B cell (primary cell): ENCODE measurements at regions not wholly inside any gene's neighbourhood (a gene's known extent, or its start where the extent isn't known, plus 50 kb on each side); places are given as distances from the start of the nearest gene placed in this dataset.

Experiments
- ATAC-seq: fragments of 200-7000 bp; cut with Tn5 transposase; one replicate; pipeline ENCODE4 v1.10.0; 2021; ENCODE audit warnings: low read depth, mild to moderate bottlenecking, moderate number of reproducible peaks, moderate library complexity
- CTCF ChIA-PET: fragments of 350-600 bp; sonication (Branson Sonifier 250); formaldehyde crosslinking; loops from one replicate; lab custom pipeline; 2021; ENCODE audit warnings: antibody characterized with exemption, inconsistent platforms; lab: Charles Lee
- POLR2A ChIA-PET: fragments of 350-600 bp; sonication (Branson Sonifier 250); formaldehyde crosslinking; loops from one replicate; lab custom pipeline; 2021; ENCODE audit warnings: antibody characterized with exemption; lab: Charles Lee
- DNase-seq: peaks from one replicate; pipeline ENCODE4 v3.0.0; 2013
- H2AFZ ChIP-seq: 2 replicates; pipeline ENCODE4 v1.6.1; 2012; ENCODE audit warnings: mild to moderate bottlenecking, low read depth, low read length; ENCODE audit not compliant: insufficient read depth, poor library complexity, severe bottlenecking
- H3K27ac ChIP-seq, 2 donors: 1 replicate in 1 of 2; 2 replicates in 1 of 2; pipeline ENCODE4 v1.5.1; 2012 to 2013; ENCODE audit warnings: low read length in 2 of 2, mild to moderate bottlenecking in 2 of 2, moderate library complexity in 1 of 2
- H3K27me3 ChIP-seq, 4 experiments: fragments of 200-600 bp in 1 of 4; sonication (generic) in 1 of 4; replicated peaks in 1 of 4; 1 replicate in 2 of 4; 2 replicates in 2 of 4; pipeline versions ENCODE4 v1.6.1 to v1.7.0; 2013 to 2016; ENCODE audit warnings: low read length in 3 of 4, mild to moderate bottlenecking in 2 of 4, mixed read lengths in 1 of 4, moderate library complexity in 1 of 4; ENCODE audit not compliant: insufficient read depth in 4 of 4, control insufficient read depth in 3 of 4; ENCODE audit errors: control extremely low read depth in 1 of 4
- H3K36me3 ChIP-seq, 2 experiments: replicated peaks in 1 of 2; 1 replicate in 1 of 2; 2 replicates in 1 of 2; pipeline versions ENCODE4 v1.6.1 to v1.7.1; 2013; ENCODE audit warnings: low read length in 1 of 2; ENCODE audit not compliant: insufficient read depth in 2 of 2, control insufficient read depth in 1 of 2; ENCODE audit errors: control extremely low read depth in 1 of 2, extremely low read depth in 1 of 2
- H3K4me1 ChIP-seq, 2 donors: fragments of 200-600 bp in 1 of 2; sonication (generic) in 1 of 2; 1 replicate in 1 of 2; 2 replicates in 1 of 2; pipeline versions ENCODE4 v1.5.1 to v1.6.1; 2013 to 2017; ENCODE audit warnings: low read length in 2 of 2; ENCODE audit not compliant: control insufficient read depth in 2 of 2, insufficient read depth in 2 of 2
- H3K4me2 ChIP-seq: replicated peaks from 2 replicates; pipeline ENCODE3; 2012; ENCODE audit warnings: mild to moderate bottlenecking, low read depth, low read length; ENCODE audit not compliant: poor library complexity, severe bottlenecking
- H3K4me3 ChIP-seq, 5 experiments: fragments of 200-600 bp in 1 of 5; sonication (generic) in 1 of 5; 1 replicate in 3 of 5; 2 replicates in 2 of 5; pipeline versions ENCODE4 v1.5.1 to v1.7.0; 2011 to 2016; ENCODE audit warnings: low read length in 4 of 5, mild to moderate bottlenecking in 4 of 5, low read depth in 2 of 5, control low read depth in 1 of 5, moderate library complexity in 1 of 5; ENCODE audit not compliant: insufficient read depth in 1 of 5; ENCODE audit errors: control extremely low read depth in 1 of 5, extremely low read depth in 1 of 5
- H3K79me2 ChIP-seq: fragments of 200-600 bp; sonication (generic); one replicate; pipeline ENCODE4 v1.6.0; 2016; ENCODE audit warnings: low read length; ENCODE audit not compliant: control insufficient read depth, insufficient read depth
- H3K9ac ChIP-seq: fragments of 200-600 bp; sonication (generic); 2 replicates; pipeline ENCODE4 v1.6.1; 2017; ENCODE audit warnings: mild to moderate bottlenecking, low read length, moderate library complexity
- H3K9me3 ChIP-seq, 3 donors: one replicate each; pipeline versions ENCODE4 v1.6.1 to v1.7.1; 2013; ENCODE audit warnings: low read length in 2 of 3; ENCODE audit not compliant: control insufficient read depth in 2 of 3, insufficient read depth in 1 of 3; ENCODE audit errors: control extremely low read depth in 1 of 3
- H4K20me1 ChIP-seq: 2 replicates; pipeline ENCODE4 v1.6.0; 2012; ENCODE audit warnings: mild to moderate bottlenecking, low read length; ENCODE audit not compliant: insufficient read depth, control insufficient read depth, poor library complexity, severe bottlenecking
- H3K27ac Mint-ChIP-seq: one replicate; pipeline ENCODE4 v1.8.0; 2021; ENCODE audit warnings: mixed read lengths
- H3K27me3 Mint-ChIP-seq: one replicate; pipeline ENCODE4 v1.8.0; 2021; ENCODE audit warnings: mixed read lengths
- H3K4me1 Mint-ChIP-seq: one replicate; pipeline ENCODE4 v1.8.0; 2021; ENCODE audit warnings: mixed read lengths
- H3K4me3 Mint-ChIP-seq: one replicate; pipeline ENCODE4 v1.8.0; 2021; ENCODE audit warnings: mixed read lengths
- H3K9me3 Mint-ChIP-seq: one replicate; pipeline ENCODE4 v1.8.0; 2022; ENCODE audit warnings: mixed read lengths; ENCODE audit not compliant: insufficient read depth
- EZH2 ChIP-seq: IDR thresholded peaks from 2 replicates; pipeline ENCODE4 v1.6.1; 2012; ENCODE audit warnings: borderline replicate concordance, low read depth, mild to moderate bottlenecking, moderate library complexity, low read length; ENCODE audit not compliant: insufficient read depth, poor library complexity, severe bottlenecking
- WGBS: methylation state at CpG from one replicate; pipeline ENCODE4 v1.1.5; 2013; ENCODE audit warnings: missing lambda C conversion rate; ENCODE audit not compliant: insufficient coverage; 5-methylcytosine and 5-hydroxymethylcytosine counted together
- intact Hi-C: fragments of 100-400 bp; cut with micrococcal nuclease; formaldehyde crosslinking; loops from one replicate; pipeline ENCODE4 v1.10.0; 2022
- TF ChIP-seq, protein P1 (sequence below): fragments of 200-600 bp; IDR thresholded peaks from one replicate; pipeline ENCODE4 v1.8.0; 2022; ENCODE audit warnings: antibody characterized with exemption, mild to moderate bottlenecking

DNA sequence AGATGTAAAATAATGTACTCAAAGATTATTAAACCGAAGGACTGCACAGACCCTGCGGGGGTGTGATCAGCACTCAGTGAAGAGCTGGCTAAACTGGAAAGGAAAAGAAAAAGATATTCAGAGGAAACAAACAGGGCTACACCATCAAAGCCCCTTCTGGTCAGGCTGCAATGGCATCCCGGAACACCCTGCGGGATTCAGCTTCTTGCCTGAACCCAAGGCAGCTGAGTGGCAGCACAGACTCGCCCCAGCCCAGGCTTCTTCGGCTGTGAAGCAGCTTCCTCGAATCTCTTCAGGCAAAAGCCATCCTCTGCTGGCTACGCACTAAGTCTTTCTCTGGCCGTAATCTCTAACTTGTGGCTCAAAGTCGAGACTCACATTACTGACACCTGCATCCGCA lies 220.9 kb downstream of the TEX29 start:
- Histone ChIP-seq H3K4me2 (no peak overlapping the region), H3K79me2 (no peaks in the 10 kb centered on the region), H3K27ac (no peak overlapping the region), H3K9me3 (peaks cover 0 to 11% (median 2%) of the 10 kb centered on the region in 3 donors), H2AFZ (no peak overlapping the region), H3K27me3 (peaks cover 0 to 2% (median 0%) of the 10 kb centered on the region in 4 experiments), H3K4me3 (no peak overlapping the region), H3K4me1 (no peaks in the 10 kb centered on the region), H3K36me3 (no peaks in the 10 kb centered on the region), H4K20me1 (no peaks in the 10 kb centered on the region), H3K9ac (no peak overlapping the region)
- ATAC-seq: no peak
- intact Hi-C loops: no loop called here
- CTCF ChIA-PET: no interaction called here
- Mint-ChIP-seq H3K27me3 (peaks cover 2% of the 10 kb centered on the region), H3K4me3 (no peak overlapping the region), H3K27ac (no peak overlapping the region), H3K4me1 (no peaks in the 10 kb centered on the region), H3K9me3 (peaks cover 6% of the 10 kb centered on the region)
- DNase-seq: no peak
- POLR2A ChIA-PET: no interaction called here
- 91% methylated on average over 9 of the region's 11 CpGs for WGBS
- TF ChIP-seq, protein P1, sequence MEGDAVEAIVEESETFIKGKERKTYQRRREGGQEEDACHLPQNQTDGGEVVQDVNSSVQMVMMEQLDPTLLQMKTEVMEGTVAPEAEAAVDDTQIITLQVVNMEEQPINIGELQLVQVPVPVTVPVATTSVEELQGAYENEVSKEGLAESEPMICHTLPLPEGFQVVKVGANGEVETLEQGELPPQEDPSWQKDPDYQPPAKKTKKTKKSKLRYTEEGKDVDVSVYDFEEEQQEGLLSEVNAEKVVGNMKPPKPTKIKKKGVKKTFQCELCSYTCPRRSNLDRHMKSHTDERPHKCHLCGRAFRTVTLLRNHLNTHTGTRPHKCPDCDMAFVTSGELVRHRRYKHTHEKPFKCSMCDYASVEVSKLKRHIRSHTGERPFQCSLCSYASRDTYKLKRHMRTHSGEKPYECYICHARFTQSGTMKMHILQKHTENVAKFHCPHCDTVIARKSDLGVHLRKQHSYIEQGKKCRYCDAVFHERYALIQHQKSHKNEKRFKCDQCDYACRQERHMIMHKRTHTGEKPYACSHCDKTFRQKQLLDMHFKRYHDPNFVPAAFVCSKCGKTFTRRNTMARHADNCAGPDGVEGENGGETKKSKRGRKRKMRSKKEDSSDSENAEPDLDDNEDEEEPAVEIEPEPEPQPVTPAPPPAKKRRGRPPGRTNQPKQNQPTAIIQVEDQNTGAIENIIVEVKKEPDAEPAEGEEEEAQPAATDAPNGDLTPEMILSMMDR: no peak
- TF ChIP-seq EZH2: no peak

DNA sequence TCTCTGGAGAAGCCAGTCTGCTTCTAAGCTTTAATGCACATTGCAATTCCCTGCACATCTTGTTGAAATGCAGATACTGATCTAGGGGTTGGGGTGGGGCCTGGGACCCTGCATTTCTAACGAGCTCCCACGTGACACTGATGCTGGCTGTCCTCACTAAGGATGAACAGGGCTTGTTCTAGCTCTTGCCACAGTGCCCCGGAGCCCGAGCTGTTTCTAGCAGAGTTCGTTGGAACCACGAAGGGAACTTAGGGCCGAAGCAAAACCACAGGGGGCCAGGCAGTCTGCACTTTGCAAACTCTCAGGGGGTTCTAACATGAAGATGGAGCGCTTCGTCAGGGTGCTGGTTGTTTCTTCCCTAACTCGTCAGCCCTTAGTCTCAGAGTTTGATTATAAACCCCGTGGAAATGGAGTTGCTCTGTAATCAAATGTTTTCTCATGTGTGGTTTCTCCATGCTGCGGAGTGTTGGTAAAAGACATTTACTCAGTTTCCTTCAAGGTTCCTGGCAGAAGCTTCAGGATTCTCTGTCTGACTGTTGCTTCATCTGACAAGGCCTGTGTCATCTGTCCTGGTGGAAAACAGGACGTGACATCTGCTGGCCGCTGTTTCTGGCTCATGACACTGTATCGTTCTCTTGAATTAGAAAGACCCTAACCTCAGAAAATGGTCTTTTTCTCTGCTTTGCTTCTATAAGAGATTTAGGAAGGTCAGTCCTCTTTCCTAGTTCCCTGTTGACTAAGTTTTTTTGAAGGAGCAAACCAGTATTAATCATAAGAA lies 221.5 kb downstream of the TEX29 start:
- H3K79me2 ChIP-seq: no peaks in the 10 kb centered on the region
- peaks cover 0 to 16% (median 2%) of the 10 kb centered on the region in 3 donors for H3K9me3 ChIP-seq
- WGBS: 64% methylated on average over 14 of the region's 15 CpGs
- no peak overlapping the region for H3K4me2 ChIP-seq
- Mint-ChIP-seq H3K27ac (no peak overlapping the region), H3K9me3 (peaks cover 6% of the 10 kb centered on the region), H3K4me3 (no peak overlapping the region), H3K4me1 (no peaks in the 10 kb centered on the region), H3K27me3 (no peaks in the 10 kb centered on the region)
- POLR2A ChIA-PET: no interaction called here
- ATAC-seq: no peak
- DNase-seq: no peak
- intact Hi-C loops: no loop called here
- CTCF ChIA-PET: no interaction called here
- no peaks in the 10 kb centered on the region for H3K27me3 ChIP-seq
- H3K4me1 ChIP-seq: no peaks in the 10 kb centered on the region
- no peak for TF ChIP-seq EZH2
- TF ChIP-seq, protein P1: no peak
- no peak overlapping the region for H3K27ac ChIP-seq
- H3K9ac ChIP-seq: no peak overlapping the region
- H2AFZ ChIP-seq: no peak overlapping the region
- H3K36me3 ChIP-seq: no peaks in the 10 kb centered on the region
- no peak overlapping the region for H3K4me3 ChIP-seq
- no peaks in the 10 kb centered on the region for H4K20me1 ChIP-seq
